CD4-positive, alpha-beta T cell (primary cell): ENCODE measurements at regions not wholly inside any gene's neighbourhood (a gene's known extent, or its start where the extent isn't known, plus 50 kb on each side); places are given as distances from the start of the nearest gene placed in this dataset.

Experiments used
- ATAC-seq: fragments of 200-7000 bp; cut with Tn5 transposase; one replicate; pipeline ENCODE4 v1.10.0; 2022; ENCODE audit warnings: mild to moderate bottlenecking; ENCODE audit not compliant: poor library complexity
- CTCF ChIA-PET: fragments of 350-600 bp; sonication (Branson Sonifier 250); formaldehyde crosslinking; loops from one replicate; lab custom pipeline; 2021; ENCODE audit warnings: antibody characterized with exemption, inconsistent platforms; lab: Charles Lee
- POLR2A ChIA-PET: fragments of 350-600 bp; sonication (Branson Sonifier 250); formaldehyde crosslinking; loops from one replicate; lab custom pipeline; 2021; ENCODE audit warnings: antibody characterized with exemption, inconsistent platforms; lab: Charles Lee
- DNase-seq, 14 experiments: peaks; one replicate each; pipeline ENCODE4 v3.0.0-alpha.2; 2013 to 2020; ENCODE audit warnings: mixed read lengths in 2 of 14
- H3K27ac ChIP-seq, 2 donors: one replicate each; pipeline versions ENCODE4 v1.5.1 to v1.7.0; 2013; ENCODE audit warnings: low read length in 2 of 2, low read depth in 1 of 2, mild to moderate bottlenecking in 1 of 2
- H3K27me3 ChIP-seq, 2 experiments: 1 replicate in 1 of 2; 2 replicates in 1 of 2; pipeline versions ENCODE4 v1.6.1 to v1.7.0; 2013; ENCODE audit warnings: low read length in 2 of 2, control low read depth in 1 of 2, mild to moderate bottlenecking in 1 of 2, moderate library complexity in 1 of 2; ENCODE audit not compliant: insufficient read depth in 2 of 2, control insufficient read depth in 1 of 2
- H3K36me3 ChIP-seq: one replicate; pipeline ENCODE4 v1.6.1; 2013; ENCODE audit warnings: low read length, control low read depth; ENCODE audit not compliant: insufficient read depth
- H3K4me1 ChIP-seq: one replicate; pipeline ENCODE4 v1.6.1; 2013; ENCODE audit warnings: low read length, control low read depth; ENCODE audit not compliant: insufficient read depth
- H3K4me3 ChIP-seq: one replicate; pipeline ENCODE4 v1.5.1; 2013; ENCODE audit warnings: mild to moderate bottlenecking, low read length, moderate library complexity
- H3K9me3 ChIP-seq, 2 experiments: 1 replicate in 1 of 2; 2 replicates in 1 of 2; pipeline versions ENCODE4 v1.6.1 to v1.7.0; 2013; ENCODE audit warnings: low read length in 2 of 2, mild to moderate bottlenecking in 2 of 2, control low read depth in 1 of 2, moderate library complexity in 1 of 2; ENCODE audit not compliant: control insufficient read depth in 1 of 2, insufficient read depth in 1 of 2
- H3K27ac Mint-ChIP-seq: one replicate; pipeline ENCODE4 v1.8.0; 2020; ENCODE audit warnings: mixed read lengths
- H3K27me3 Mint-ChIP-seq: one replicate; pipeline ENCODE4 v1.8.0; 2021; ENCODE audit warnings: mixed read lengths
- H3K36me3 Mint-ChIP-seq: one replicate; pipeline ENCODE4 v1.8.0; 2021; ENCODE audit warnings: low read depth, mixed read lengths
- H3K4me1 Mint-ChIP-seq: one replicate; pipeline ENCODE4 v1.8.0; 2021; ENCODE audit warnings: low read depth, mixed read lengths
- H3K4me3 Mint-ChIP-seq: one replicate; pipeline ENCODE4 v1.8.0; 2020; ENCODE audit warnings: mild to moderate bottlenecking, mixed read lengths
- H3K9me3 Mint-ChIP-seq: one replicate; pipeline ENCODE4 v1.8.0; 2020; ENCODE audit warnings: mixed read lengths
- CTCF ChIP-seq: fragments of 200-600 bp; IDR thresholded peaks from one replicate; pipeline ENCODE4 v1.8.0; 2022; ENCODE audit warnings: antibody characterized with exemption, mild to moderate bottlenecking
- intact Hi-C, 2 experiments: fragments of 100-400 bp; cut with DNase I in 1 of 2; cut with micrococcal nuclease in 1 of 2; formaldehyde crosslinking; loops; one replicate each; pipeline versions ENCODE4 v1.15.1 to v1.9.0; 2023 to 2025; cut with DNase I, micrococcal nuclease

DNA sequence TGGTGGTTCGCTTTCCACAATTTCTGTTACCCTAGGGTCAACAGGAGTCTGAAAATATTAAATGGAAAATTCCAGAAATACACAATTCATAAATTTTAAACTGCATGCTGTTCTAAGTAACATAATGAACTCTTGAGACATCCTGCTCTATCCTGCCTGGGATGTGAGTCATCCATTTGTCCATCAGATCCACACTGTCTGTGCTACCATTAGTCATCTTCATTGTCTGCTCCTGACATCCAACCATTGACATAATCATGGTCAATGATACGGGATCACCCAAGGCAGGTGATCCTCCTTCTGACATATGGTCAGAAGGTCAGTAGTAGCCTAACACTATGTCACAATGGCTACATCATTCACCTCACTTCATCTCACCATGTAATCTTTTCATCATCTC is 276.7 kb upstream of the KIF2A start:
- no peak for TF ChIP-seq CTCF
- DNase-seq (no peak), ATAC-seq (no peak)
- no peaks in the 10 kb centered on the region for H3K27me3 Mint-ChIP-seq
- H3K27ac Mint-ChIP-seq: no peak overlapping the region
- H3K4me3 Mint-ChIP-seq: no peak overlapping the region
- Histone ChIP-seq H3K9me3 (no peaks in the 10 kb centered on the region), H3K27ac (no peak overlapping the region), H3K4me3 (no peak overlapping the region), H3K27me3 (no peaks in the 10 kb centered on the region), H3K4me1 (no peaks in the 10 kb centered on the region), H3K36me3 (no peaks in the 10 kb centered on the region)
- intact Hi-C loops: no loop called here
- ChIA-PET POLR2A (no interaction called here), CTCF (no interaction called here)
- peaks cover 6% of the 10 kb centered on the region for H3K9me3 Mint-ChIP-seq
- no peaks in the 10 kb centered on the region for H3K36me3 Mint-ChIP-seq
- H3K4me1 Mint-ChIP-seq: no peaks in the 10 kb centered on the region

- no peak for TF ChIP-seq CTCF
- H3K9me3 Mint-ChIP-seq: peaks cover 13% of the 10 kb centered on the region
- intact Hi-C loops: no loop called here
- Histone ChIP-seq H3K9me3 (no peaks in the 10 kb centered on the region), H3K4me1 (no peaks in the 10 kb centered on the region), H3K4me3 (no peak overlapping the region), H3K27ac (no peak overlapping the region), H3K27me3 (no peaks in the 10 kb centered on the region), H3K36me3 (no peaks in the 10 kb centered on the region)
- H3K27ac Mint-ChIP-seq: no peak overlapping the region
- no peak for DNase-seq
- no peak for ATAC-seq
- peaks cover 7% of the 10 kb centered on the region for H3K27me3 Mint-ChIP-seq
- CTCF ChIA-PET: no interaction called here
- H3K4me3 Mint-ChIP-seq: no peak overlapping the region
- no peaks in the 10 kb centered on the region for H3K36me3 Mint-ChIP-seq
- H3K4me1 Mint-ChIP-seq: no peaks in the 10 kb centered on the region
- POLR2A ChIA-PET: no interaction called here
Observed at GRCh38 chr5:62030326-62030725, 275.7 kb upstream of the KIF2A start.

- Mint-ChIP-seq H3K36me3 (no peaks in the 10 kb centered on the region), H3K9me3 (peaks cover 12% of the 10 kb centered on the region), H3K27ac (no peak overlapping the region), H3K4me1 (no peaks in the 10 kb centered on the region), H3K4me3 (no peak overlapping the region), H3K27me3 (peaks cover 37% of the 10 kb centered on the region)
- no peak for TF ChIP-seq CTCF
- no peaks in the 10 kb centered on the region for H3K36me3 ChIP-seq
- no peak overlapping the region for H3K4me3 ChIP-seq
- ATAC-seq (no peak), DNase-seq (no peak)
- H3K9me3 ChIP-seq: peaks cover 0 to 12% of the 10 kb centered on the region in 2 experiments
- H3K27me3 ChIP-seq: no peaks in the 10 kb centered on the region
- POLR2A ChIA-PET: no interaction called here
- CTCF ChIA-PET: no interaction called here
- no peak overlapping the region for H3K27ac ChIP-seq
- intact Hi-C loops: no loop called here
- H3K4me1 ChIP-seq: no peaks in the 10 kb centered on the region
Observed at GRCh38 chr5:62038024-62038423, 268.0 kb upstream of the KIF2A start.
